Suprapubic skin (tissue), 4 donors: ENCODE measurements at regions not wholly inside any gene's neighbourhood (a gene's known extent, or its start where the extent isn't known, plus 50 kb on each side); places are given as distances from the start of the nearest gene placed in this dataset.

ENCODE experiments used
- EP300 ChIP-seq: sonication (generic); formaldehyde crosslinking; IDR thresholded peaks from one replicate; pipeline ENCODE4 v1.6.1; 2017; ENCODE audit warnings: antibody characterized with exemption
- POLR2A ChIP-seq, 2 donors: fragments of 450-650 bp; IDR thresholded peaks; one replicate each; pipeline ENCODE4 v1.6.1; 2017; ENCODE audit warnings: antibody characterized with exemption in 2 of 2, mild to moderate bottlenecking in 2 of 2, moderate library complexity in 2 of 2
- POLR2AphosphoS5 ChIP-seq, 3 donors: sonication (generic); formaldehyde crosslinking; IDR thresholded peaks; one replicate each; pipeline ENCODE4 v1.6.1; 2017; ENCODE audit warnings: antibody characterized with exemption in 3 of 3
- TF ChIP-seq, protein P1 (sequence below), 2 donors: fragments of 200-600 bp in 1 of 2; fragments of 450-650 bp in 1 of 2; sonication (generic) in 1 of 2; IDR thresholded peaks; one replicate each; pipeline ENCODE4 v1.5.1; 2016 to 2019; ENCODE audit warnings: antibody characterized with exemption in 2 of 2, mild to moderate bottlenecking in 1 of 2, moderate library complexity in 1 of 2

GRCh38 chr16:26295625-26296304 is 604.0 kb downstream of the HS3ST4 start:
- TF ChIP-seq, protein P1, sequence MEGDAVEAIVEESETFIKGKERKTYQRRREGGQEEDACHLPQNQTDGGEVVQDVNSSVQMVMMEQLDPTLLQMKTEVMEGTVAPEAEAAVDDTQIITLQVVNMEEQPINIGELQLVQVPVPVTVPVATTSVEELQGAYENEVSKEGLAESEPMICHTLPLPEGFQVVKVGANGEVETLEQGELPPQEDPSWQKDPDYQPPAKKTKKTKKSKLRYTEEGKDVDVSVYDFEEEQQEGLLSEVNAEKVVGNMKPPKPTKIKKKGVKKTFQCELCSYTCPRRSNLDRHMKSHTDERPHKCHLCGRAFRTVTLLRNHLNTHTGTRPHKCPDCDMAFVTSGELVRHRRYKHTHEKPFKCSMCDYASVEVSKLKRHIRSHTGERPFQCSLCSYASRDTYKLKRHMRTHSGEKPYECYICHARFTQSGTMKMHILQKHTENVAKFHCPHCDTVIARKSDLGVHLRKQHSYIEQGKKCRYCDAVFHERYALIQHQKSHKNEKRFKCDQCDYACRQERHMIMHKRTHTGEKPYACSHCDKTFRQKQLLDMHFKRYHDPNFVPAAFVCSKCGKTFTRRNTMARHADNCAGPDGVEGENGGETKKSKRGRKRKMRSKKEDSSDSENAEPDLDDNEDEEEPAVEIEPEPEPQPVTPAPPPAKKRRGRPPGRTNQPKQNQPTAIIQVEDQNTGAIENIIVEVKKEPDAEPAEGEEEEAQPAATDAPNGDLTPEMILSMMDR (IDR thresholded peaks at IDR 0.05), result no peak
- TF ChIP-seq POLR2A (IDR thresholded peaks at IDR 0.05) (no peak), EP300 (no peak), POLR2AphosphoS5 (IDR thresholded peaks at IDR 0.05) (no peak)
